ENCODE measurements at regions not wholly inside any gene's neighbourhood (a gene's known extent, or its start where the extent isn't known, plus 50 kb on each side); places are given as distances from the start of the nearest gene placed in this dataset.

DNA sequence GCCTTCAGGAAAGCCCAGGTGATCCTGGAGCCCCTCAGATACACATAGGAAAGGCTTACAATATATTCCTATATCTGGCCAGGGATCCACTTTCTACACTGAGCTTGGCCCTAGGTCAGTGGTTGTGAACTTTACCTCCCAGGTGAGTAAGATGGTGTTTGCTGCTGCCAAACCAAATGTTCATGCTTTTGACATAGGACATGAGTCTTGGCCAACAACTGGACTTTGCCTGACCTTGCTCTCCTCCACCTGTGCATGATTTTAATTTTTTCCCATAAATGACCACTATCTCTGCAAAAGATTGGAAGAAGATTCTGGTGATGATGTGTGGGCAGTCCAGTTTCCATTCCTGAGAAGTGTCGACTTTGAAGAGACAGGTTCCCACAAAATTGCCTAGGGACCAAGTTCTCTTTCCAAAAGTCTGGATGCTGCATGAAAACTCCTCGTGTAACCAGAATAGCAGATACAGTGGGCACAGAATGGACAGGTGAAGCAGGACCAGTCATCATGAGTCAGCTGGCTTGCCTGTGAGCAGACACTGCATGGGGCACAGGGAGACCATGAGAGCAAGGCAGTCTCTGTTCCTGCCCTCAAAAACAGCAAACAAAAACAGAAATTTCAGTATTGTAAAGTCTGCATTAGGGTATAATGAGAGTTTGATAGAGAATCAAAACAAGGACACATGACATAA lies 226.4 kb upstream of the MON1B start:
- POLR2A ChIA-PET (ENCODE audit: low non-redundant PET): no interaction called here

DNA sequence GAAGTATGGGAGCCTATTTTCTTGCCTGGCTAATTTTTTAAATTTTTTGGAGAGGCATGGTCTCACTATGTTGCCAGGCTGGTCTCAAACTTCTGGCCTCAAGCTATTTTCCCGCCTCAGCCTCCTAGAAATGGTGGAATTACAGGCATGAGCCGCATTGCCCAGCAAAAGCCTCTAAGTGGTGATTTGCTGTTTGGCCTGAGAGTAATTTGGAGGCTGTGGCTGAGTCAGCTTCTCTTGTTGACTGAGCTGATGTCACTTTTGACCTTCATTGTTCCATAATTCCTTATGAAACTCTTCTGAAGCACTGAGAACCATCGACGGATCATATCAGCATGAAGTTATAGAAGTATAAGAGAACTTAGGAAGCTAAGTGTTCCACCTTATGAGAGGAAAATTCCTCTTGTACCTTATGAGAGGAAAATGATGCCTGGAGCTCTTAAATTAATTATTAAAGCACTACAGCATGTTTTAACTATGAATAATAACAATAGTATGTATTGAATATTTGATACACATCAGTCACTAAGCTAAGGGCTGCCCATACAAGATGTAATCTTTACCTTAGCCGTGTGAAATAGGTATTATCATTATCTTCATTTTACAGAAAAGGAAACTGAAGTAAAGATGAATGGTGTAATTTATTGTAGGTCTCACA lies 220.8 kb upstream of the MON1B start:
- Histone ChIP-seq H3K36me3 (ENCODE audit: insufficient read depth, low read length, poor library complexity, severe bottlenecking) (no peaks in the 10 kb centered on the region), H3K4me3 (ENCODE audit: low read depth, low read length, poor library complexity, severe bottlenecking) (no peak overlapping the region), H3K4me1 (ENCODE audit: insufficient read depth, low read length, poor library complexity, severe bottlenecking) (no peaks in the 10 kb centered on the region), H3K27ac (ENCODE audit: low read depth, low read length, poor library complexity, severe bottlenecking) (no peak overlapping the region), H3K9me3 (ENCODE audit: low read depth, low read length, poor library complexity, severe bottlenecking) (no peaks in the 10 kb centered on the region), H3K27me3 (replicated peaks; ENCODE audit: insufficient read depth, low read depth, low read length, poor library complexity) (no peaks in the 10 kb centered on the region)
- no peak for DNase-seq (ENCODE audit: low spot score)
- TF ChIP-seq, protein P1, sequence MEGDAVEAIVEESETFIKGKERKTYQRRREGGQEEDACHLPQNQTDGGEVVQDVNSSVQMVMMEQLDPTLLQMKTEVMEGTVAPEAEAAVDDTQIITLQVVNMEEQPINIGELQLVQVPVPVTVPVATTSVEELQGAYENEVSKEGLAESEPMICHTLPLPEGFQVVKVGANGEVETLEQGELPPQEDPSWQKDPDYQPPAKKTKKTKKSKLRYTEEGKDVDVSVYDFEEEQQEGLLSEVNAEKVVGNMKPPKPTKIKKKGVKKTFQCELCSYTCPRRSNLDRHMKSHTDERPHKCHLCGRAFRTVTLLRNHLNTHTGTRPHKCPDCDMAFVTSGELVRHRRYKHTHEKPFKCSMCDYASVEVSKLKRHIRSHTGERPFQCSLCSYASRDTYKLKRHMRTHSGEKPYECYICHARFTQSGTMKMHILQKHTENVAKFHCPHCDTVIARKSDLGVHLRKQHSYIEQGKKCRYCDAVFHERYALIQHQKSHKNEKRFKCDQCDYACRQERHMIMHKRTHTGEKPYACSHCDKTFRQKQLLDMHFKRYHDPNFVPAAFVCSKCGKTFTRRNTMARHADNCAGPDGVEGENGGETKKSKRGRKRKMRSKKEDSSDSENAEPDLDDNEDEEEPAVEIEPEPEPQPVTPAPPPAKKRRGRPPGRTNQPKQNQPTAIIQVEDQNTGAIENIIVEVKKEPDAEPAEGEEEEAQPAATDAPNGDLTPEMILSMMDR (conservative IDR thresholded peaks at IDR 0.05; ENCODE audit: low read depth, low read length): no peak
- no peak for TF ChIP-seq EZH2 (IDR thresholded peaks at IDR 0.05; ENCODE audit: borderline replicate concordance, low read depth, low read length, poor library complexity, severe bottlenecking)
- ChIA-PET POLR2A (ENCODE audit: low non-redundant PET) (no interaction called here), CTCF (no interaction called here)
- BruUV-seq (replicated peaks): no TSS peak
- intact Hi-C loops (cut with micrococcal nuclease; ENCODE audit: unreplicated experiment): no loop called here

More for the DNA sequence above, 226.4 kb upstream of the MON1B start:
- H3K4me3 ChIP-seq (ENCODE audit: low read depth, low read length, poor library complexity, severe bottlenecking): no peak overlapping the region
- no peaks in the 10 kb centered on the region for H3K9me3 ChIP-seq (ENCODE audit: low read depth, low read length, poor library complexity, severe bottlenecking)
- TF ChIP-seq EZH2 (IDR thresholded peaks at IDR 0.05; ENCODE audit: borderline replicate concordance, low read depth, low read length, poor library complexity, severe bottlenecking): no peak
- TF ChIP-seq, protein P1 (conservative IDR thresholded peaks at IDR 0.05; ENCODE audit: low read depth, low read length): no peak
- no peak for DNase-seq (ENCODE audit: low spot score)
- H3K27me3 ChIP-seq (replicated peaks; ENCODE audit: insufficient read depth, low read depth, low read length, poor library complexity): no peaks in the 10 kb centered on the region
- intact Hi-C loops (cut with micrococcal nuclease; ENCODE audit: unreplicated experiment): no loop called here
- H3K4me1 ChIP-seq (ENCODE audit: insufficient read depth, low read length, poor library complexity, severe bottlenecking): no peaks in the 10 kb centered on the region
- H3K27ac ChIP-seq (ENCODE audit: low read depth, low read length, poor library complexity, severe bottlenecking): no peak overlapping the region
- no peaks in the 10 kb centered on the region for H3K36me3 ChIP-seq (ENCODE audit: insufficient read depth, low read length, poor library complexity, severe bottlenecking)
- no TSS peak for BruUV-seq (replicated peaks)
- CTCF ChIA-PET: no interaction called here

DNA sequence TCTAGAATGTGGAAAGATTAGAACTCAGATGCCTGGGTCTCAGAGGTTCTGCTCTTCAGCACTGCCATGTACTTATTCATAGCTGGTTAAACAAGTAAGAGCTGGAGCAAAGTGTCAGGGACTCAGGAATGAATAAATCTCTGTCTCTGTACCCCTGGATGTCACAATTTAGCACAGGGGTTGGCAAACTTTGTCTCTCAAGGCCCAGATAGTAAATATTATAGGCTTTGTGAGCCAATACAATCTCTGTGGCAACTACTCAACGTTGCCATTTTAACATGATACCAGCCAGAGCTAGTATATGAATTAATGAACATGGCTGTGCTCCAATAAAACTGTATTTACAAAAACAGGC lies 220.3 kb upstream of the MON1B start:
- no TSS peak for BruUV-seq (replicated peaks)
- no peak overlapping the region for H3K27ac ChIP-seq (ENCODE audit: low read depth, low read length, poor library complexity, severe bottlenecking)
- no peaks in the 10 kb centered on the region for H3K36me3 ChIP-seq (ENCODE audit: insufficient read depth, low read length, poor library complexity, severe bottlenecking)
- intact Hi-C loops (cut with micrococcal nuclease; ENCODE audit: unreplicated experiment): no loop called here
- no peak overlapping the region for H3K4me3 ChIP-seq (ENCODE audit: low read depth, low read length, poor library complexity, severe bottlenecking)
- DNase-seq (ENCODE audit: low spot score): no peak
- ChIA-PET CTCF (no interaction called here), POLR2A (ENCODE audit: low non-redundant PET) (no interaction called here)
- H3K9me3 ChIP-seq (ENCODE audit: low read depth, low read length, poor library complexity, severe bottlenecking): no peaks in the 10 kb centered on the region
- H3K27me3 ChIP-seq (replicated peaks; ENCODE audit: insufficient read depth, low read depth, low read length, poor library complexity): no peaks in the 10 kb centered on the region
- TF ChIP-seq EZH2 (IDR thresholded peaks at IDR 0.05; ENCODE audit: borderline replicate concordance, low read depth, low read length, poor library complexity, severe bottlenecking): no peak
- TF ChIP-seq, protein P1 (conservative IDR thresholded peaks at IDR 0.05; ENCODE audit: low read depth, low read length): no peak
- no peaks in the 10 kb centered on the region for H3K4me1 ChIP-seq (ENCODE audit: insufficient read depth, low read length, poor library complexity, severe bottlenecking)
